GM21526 (cell line): ENCODE measurements at regions not wholly inside any gene's neighbourhood (a gene's known extent, or its start where the extent isn't known, plus 50 kb on each side); places are given as distances from the start of the nearest gene placed in this dataset.

Experiments
- ATAC-seq: cut with Tn5 transposase; IDR thresholded peaks from one replicate; pipeline ENCODE4 v1.9.1; 2021; ENCODE audit warnings: moderate library complexity; ENCODE audit not compliant: unreplicated experiment, low FRiP score

DNA sequence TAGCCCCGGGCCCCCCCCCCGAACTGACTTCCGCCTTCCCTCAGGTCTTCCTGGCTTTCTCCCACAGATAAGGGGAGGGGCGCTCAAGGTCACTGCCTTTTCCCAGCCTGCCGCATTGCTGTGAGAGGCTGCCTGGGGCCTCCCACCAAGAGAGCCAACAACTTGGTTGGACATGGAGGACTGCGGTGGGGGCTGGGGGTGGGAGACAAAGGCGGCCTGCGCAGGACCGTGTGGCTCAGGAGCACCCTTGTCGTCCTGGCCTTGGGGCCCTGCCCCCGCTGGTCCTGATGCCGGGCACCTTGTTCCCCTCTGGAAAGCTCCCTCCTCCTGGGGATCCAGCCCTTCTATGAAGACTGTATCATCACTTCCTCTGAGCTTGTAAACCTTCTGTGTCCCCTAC is 105.6 kb upstream of the FOXF1 start:
- ATAC-seq, result no peak

- ATAC-seq, result no peak
Observed at GRCh38 chr16:86405319-86405718, 105.0 kb upstream of the FOXF1 start.

DNA sequence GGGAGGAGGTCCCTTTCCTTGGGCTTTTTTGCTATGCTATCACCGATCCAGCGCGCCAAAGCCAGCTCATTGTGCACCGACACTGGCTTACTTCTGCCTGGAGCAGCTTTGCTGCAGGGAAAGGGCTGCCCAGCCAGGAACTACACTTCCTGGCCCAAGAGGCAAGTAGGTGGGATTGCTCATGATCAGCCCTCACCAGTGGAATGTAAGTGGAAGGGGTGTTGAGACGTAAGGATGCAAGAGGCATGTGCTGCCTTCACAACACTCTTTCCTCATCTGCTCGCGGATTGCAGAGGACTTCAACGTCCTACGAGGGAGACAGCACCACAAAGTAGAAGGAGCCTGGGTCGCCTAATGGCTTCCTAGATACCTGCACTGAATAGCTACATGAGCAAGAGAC is 104.3 kb upstream of the FOXF1 start:
- ATAC-seq, result no peak

GRCh38 chr16:86408685-86409084 is 101.6 kb upstream of the FOXF1 start:
- no peak for ATAC-seq

DNA sequence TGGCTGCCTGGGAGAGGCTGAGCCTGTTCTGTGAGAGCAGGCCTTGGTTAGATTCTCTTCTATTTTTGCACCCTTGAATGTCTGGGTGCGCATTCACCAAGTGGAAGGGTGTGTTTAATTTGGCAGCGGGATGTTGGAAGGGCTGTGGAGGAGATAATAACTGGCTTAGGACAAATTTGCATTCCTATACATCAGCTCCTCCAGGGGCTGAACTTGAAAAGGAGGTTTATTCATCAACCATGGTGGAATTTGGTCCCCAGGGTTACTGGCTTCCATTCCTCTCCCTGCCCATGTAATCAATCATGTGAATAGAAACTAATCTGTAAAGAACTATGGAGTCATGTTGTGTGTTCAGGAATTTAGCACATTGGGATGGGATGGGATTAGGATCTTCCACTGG is 100.2 kb upstream of the FOXF1 start:
- ATAC-seq, result no peak

- no peak for ATAC-seq
Observed at GRCh38 chr16:86410529-86410928, 99.8 kb upstream of the FOXF1 start.

DNA sequence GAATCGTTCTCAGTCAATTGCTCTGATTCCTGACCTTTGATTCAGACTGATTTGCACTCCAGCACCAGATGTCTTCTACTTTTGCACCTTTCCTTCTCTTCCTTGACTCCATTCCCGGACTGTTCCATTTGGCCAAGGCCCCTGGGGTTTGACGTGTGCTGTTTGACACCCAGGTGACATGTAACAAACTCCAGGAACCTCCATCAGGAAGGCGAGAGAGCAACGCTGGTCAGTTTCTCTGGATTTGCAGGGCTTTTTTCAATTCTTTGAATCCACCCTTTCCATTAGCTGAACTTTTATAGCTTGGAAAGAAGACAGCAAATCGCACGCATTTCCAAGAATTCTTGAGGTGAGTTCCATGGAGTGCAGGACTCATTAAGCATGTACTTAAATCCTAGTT is 98.4 kb upstream of the FOXF1 start:
- no peak for ATAC-seq

GRCh38 chr16:86414991-86415740 is 95.2 kb upstream of the FOXF1 start:
- ATAC-seq, result no peak

DNA sequence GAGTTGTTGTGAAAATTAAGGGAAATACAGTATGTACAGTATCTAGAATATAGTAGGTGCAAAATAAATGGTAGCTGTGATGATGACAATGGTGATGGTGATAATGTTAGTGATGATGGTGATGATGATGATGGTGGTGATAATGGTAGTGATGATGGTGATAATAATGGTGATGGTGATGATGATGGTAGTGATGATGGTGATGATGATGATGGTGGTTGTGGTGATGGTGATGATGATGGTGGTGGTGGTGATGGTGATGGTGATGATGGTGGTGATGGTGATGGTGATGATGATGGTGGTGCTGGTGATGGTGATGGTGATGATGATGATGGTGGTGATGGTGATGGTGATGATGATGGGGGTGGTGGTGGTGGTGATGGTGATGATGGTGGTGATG is 91.3 kb upstream of the FOXF1 start:
- ATAC-seq, result no peak

- ATAC-seq, result no peak
Observed at GRCh38 chr16:86419518-86419917, 90.8 kb upstream of the FOXF1 start.

- ATAC-seq, result no peak
Observed at GRCh38 chr16:86421995-86422394, 88.3 kb upstream of the FOXF1 start.

DNA sequence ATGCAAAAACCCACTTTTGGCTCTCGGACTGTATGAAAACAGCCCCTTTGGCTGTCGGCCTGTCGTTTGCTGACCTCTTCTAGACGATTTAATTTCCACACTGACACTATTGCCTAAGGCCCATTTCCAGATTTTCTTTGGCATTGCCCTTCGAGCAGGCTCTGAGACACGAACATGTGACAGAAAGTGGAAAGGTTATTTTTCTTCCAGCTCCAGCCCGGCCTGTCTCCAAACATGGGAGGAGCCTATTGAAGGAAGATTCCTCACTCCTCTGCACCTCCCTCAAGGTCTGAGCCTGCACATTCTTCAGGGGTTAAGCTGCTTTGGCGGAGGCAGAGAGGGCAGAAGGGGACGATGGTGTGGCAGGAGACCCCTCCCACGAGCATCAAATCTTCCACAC is 85.9 kb upstream of the FOXF1 start:
- no peak for ATAC-seq

- no peak for ATAC-seq
Observed at GRCh38 chr16:86424985-86425384, 85.3 kb upstream of the FOXF1 start.

GRCh38 chr16:86426063-86426642 is 84.2 kb upstream of the FOXF1 start:
- no peak for ATAC-seq

- no peak for ATAC-seq
Observed at GRCh38 chr16:86427433-86427851, 82.9 kb upstream of the FOXF1 start.

DNA sequence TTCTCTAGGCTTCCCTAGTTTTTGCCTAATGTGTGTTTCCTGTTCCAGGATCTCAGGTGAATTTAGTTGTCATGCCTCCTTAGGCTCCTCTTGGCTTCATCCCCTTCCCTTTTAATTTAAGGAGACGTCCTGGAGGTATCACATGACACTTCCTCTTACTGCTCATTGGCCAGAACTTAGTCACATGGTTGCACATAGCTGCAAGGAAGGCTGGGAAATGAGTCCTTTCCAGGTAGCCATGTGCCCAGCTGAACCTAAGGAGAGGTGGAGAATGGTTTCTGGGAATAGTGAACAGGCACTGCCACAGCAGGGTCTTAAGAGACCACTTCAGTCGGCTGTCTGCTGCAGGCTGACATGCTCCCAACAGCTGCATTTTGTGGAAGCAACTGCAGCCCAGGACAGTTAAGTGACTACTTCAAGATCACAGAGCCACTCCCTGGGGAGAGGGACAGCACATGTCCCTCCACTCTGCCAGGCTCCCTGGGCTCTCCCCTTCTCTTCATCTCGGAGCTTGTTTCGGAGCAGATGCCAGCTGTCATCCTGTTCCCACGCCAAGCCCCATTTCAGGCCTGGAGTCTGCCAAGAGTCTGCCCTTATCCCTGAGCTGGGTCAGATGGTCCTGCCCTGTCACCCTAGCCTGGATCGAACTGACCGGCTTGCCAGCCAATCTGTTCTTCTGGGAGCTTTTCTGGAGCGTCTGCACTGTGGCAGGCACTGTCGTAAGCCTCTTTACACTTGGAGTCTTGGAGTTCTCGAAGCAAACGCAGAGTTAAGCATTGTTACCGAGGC is 81.4 kb upstream of the FOXF1 start:
- ATAC-seq, result no peak

- no peak for ATAC-seq
Observed at GRCh38 chr16:86429663-86430062, 80.7 kb upstream of the FOXF1 start.

DNA sequence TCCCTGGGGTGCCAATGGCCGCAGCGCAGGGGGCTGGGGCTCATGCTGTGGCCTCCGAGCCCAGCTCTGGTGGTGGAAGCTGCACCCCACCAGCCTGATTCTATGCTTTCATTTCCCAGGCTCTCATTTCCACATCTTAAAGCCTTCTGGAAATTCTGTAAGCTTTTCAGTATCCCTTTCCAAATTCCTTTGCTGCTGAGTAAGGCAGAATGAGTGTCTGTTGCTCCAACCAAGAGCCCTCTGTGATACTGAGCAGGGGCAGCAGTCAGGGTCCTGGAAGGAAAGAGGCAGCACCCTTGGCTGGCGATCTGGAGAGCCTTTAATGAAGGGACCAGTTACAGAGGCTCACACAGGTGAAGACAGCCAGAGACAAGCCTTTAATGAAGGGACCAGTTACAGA is 79.5 kb upstream of the FOXF1 start:
- no peak for ATAC-seq

- ATAC-seq, result no peak
Observed at GRCh38 chr16:86431540-86431939, 78.8 kb upstream of the FOXF1 start.

DNA sequence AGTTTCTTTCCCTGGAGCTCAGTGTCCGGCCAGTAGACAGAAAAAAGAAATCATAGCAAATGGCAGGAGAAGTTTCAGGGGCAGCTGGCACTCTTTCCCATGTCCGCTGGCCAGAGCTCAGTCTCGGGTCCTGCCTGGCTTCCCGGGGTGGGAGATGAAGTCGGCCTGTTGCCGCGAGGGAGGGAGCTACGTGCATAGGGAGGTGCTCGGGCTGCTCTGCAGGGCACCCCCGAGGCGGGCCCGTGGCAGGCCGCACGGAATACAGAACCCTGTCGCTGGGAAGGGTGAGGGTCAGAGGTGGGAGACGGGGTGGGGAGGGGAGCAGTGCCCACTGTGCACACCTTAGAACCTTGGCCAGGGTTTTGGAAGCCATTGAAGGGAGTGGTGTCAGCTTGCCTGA is 78.3 kb upstream of the FOXF1 start:
- no peak for ATAC-seq

DNA sequence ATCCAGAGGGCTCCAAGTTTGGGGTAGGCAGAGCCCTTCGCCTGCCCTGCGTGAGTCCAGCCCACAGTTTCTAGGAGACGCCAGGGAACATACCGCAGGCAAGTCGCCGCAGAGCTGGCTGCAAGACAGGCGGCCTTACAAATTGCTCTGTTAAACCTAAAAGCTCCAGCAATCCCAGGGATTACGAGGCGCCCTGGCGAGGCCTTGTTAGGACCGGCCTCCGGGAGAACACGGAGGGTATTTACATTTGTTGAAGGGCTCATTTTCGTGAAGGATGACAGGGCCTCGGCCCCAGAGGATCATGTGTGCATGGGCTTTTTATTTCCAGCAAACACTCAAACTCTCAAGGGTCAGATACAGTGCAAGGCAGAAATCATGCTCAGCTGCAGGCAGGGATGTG is 77.6 kb upstream of the FOXF1 start:
- no peak for ATAC-seq
